H1 (cell line): ENCODE measurements at regions not wholly inside any gene's neighbourhood (a gene's known extent, or its start where the extent isn't known, plus 50 kb on each side); places are given as distances from the start of the nearest gene placed in this dataset.

ENCODE experiments used
- CTCF ChIA-PET: fragments of 300-600 bp; sonication (Branson Sonifier 250); formaldehyde crosslinking; loops from one replicate; lab custom pipeline; 2021; ENCODE audit not compliant: partially characterized antibody; lab: Charles Lee
- POLR2A ChIA-PET: fragments of 300-600 bp; sonication (Branson Sonifier 250); formaldehyde crosslinking; loops from one replicate; lab custom pipeline; 2021; ENCODE audit warnings: inconsistent platforms; ENCODE audit not compliant: partially characterized antibody; lab: Charles Lee
- DNase-seq, 2 experiments: peaks; one replicate each; pipeline versions ENCODE4 v3.0.0 to v3.0.0-alpha.2; 2010 to 2022; ENCODE audit warnings: low spot score in 2 of 2, low read depth in 1 of 2, mixed read lengths in 1 of 2
- FAIRE-seq: peaks from 2 replicates; lab custom pipeline; 2011; peaks lifted over from hg19 to GRCh38; lab: Jason Lieb, UNC
- H2AFZ ChIP-seq: 2 replicates; pipeline ENCODE4 v1.8.1; 2012; ENCODE audit warnings: low read length, inconsistent platforms
- H2AK5ac ChIP-seq: 2 replicates; pipeline ENCODE4 v1.6.1; 2013; ENCODE audit warnings: low read depth, low read length
- H2BK120ac ChIP-seq: replicated peaks from 2 replicates; pipeline ENCODE3; 2013; ENCODE audit warnings: low read depth, low read length, inconsistent platforms
- H2BK12ac ChIP-seq: 2 replicates; pipeline ENCODE4 v1.6.1; 2013; ENCODE audit warnings: low read depth, low read length
- H2BK15ac ChIP-seq: 2 replicates; pipeline ENCODE4 v1.6.1; 2013; ENCODE audit warnings: low read length
- H2BK20ac ChIP-seq: 2 replicates; pipeline ENCODE4 v1.6.1; 2013; ENCODE audit warnings: low read length
- H2BK5ac ChIP-seq: 2 replicates; pipeline ENCODE4 v1.6.1; 2013; ENCODE audit warnings: low read depth, low read length
- H3K14ac ChIP-seq: 2 replicates; pipeline ENCODE4 v1.6.1; 2013; ENCODE audit warnings: inconsistent platforms; ENCODE audit not compliant: insufficient read length
- H3K18ac ChIP-seq: 2 replicates; pipeline ENCODE4 v1.6.1; 2013; ENCODE audit warnings: low read length; ENCODE audit errors: extremely low read depth
- H3K23ac ChIP-seq: 2 replicates; pipeline ENCODE4 v1.6.1; 2013; ENCODE audit warnings: inconsistent platforms; ENCODE audit not compliant: insufficient read length
- H3K23me2 ChIP-seq: 2 replicates; pipeline ENCODE4 v1.6.1; 2013; ENCODE audit warnings: low read depth, low read length
- H3K27ac ChIP-seq: 2 replicates; pipeline ENCODE4 v1.6.1; 2011; ENCODE audit warnings: low read depth, low read length, inconsistent platforms
- H3K27me3 ChIP-seq, 4 experiments: replicated peaks in 1 of 4; 1 replicate in 1 of 4; 2 replicates in 3 of 4; pipeline versions ENCODE4 v1.6.1 to v1.8.1; 2011 to 2013; ENCODE audit warnings: low read length in 3 of 4, mild to moderate bottlenecking in 3 of 4, inconsistent platforms in 2 of 4, mixed read lengths in 2 of 4, moderate library complexity in 1 of 4; ENCODE audit not compliant: control insufficient read depth in 3 of 4, insufficient read depth in 3 of 4; ENCODE audit errors: extremely low read depth in 1 of 4
- H3K36me3 ChIP-seq, 4 experiments: 2 replicates each; pipeline versions ENCODE4 v1.6.1 to v1.8.1; 2011 to 2013; ENCODE audit warnings: mild to moderate bottlenecking in 4 of 4, low read length in 3 of 4, moderate library complexity in 2 of 4, control low read depth in 1 of 4, inconsistent platforms in 1 of 4; ENCODE audit not compliant: insufficient read depth in 4 of 4, control insufficient read depth in 2 of 4
- H3K4ac ChIP-seq: replicated peaks from 2 replicates; pipeline ENCODE3; 2013; ENCODE audit warnings: low read length, low read depth, mixed read lengths, inconsistent platforms; ENCODE audit not compliant: insufficient read length
- H3K4me1 ChIP-seq, 4 experiments: replicated peaks in 1 of 4; 1 replicate in 1 of 4; 2 replicates in 3 of 4; pipeline versions ENCODE4 v1.6.1 to v1.8.1; 2011 to 2013; ENCODE audit warnings: low read length in 3 of 4, inconsistent platforms in 2 of 4, mixed read lengths in 1 of 4; ENCODE audit not compliant: insufficient read depth in 4 of 4, control insufficient read depth in 3 of 4
- H3K4me2 ChIP-seq, 2 experiments: 2 replicates each; pipeline versions ENCODE4 v1.6.1 to v1.8.1; 2011 to 2013; ENCODE audit warnings: low read depth in 2 of 2, low read length in 2 of 2, control low read depth in 1 of 2, inconsistent platforms in 1 of 2, mild to moderate bottlenecking in 1 of 2; ENCODE audit not compliant: insufficient read depth in 1 of 2
- H3K4me3 ChIP-seq, 4 experiments: fragments of 200-600, 300-600 bp in 1 of 4; sonication (generic), shearing (Covaris generic), sonication (Bioruptor Twin) in 1 of 4; 2 replicates each; pipeline versions ENCODE4 v1.5.1 to v1.8.1; 2011 to 2016; ENCODE audit warnings: low read length in 4 of 4, low read depth in 3 of 4, control low read depth in 2 of 4, inconsistent platforms in 2 of 4, mild to moderate bottlenecking in 2 of 4, mixed read lengths in 1 of 4, moderate library complexity in 1 of 4; ENCODE audit not compliant: insufficient read depth in 2 of 4; ENCODE audit errors: extremely low read depth in 1 of 4
- H3K56ac ChIP-seq: replicated peaks from 2 replicates; pipeline ENCODE3; 2013; ENCODE audit warnings: low read depth, mild to moderate bottlenecking, mixed read lengths, low read length, inconsistent platforms; ENCODE audit not compliant: insufficient read length
- H3K79me1 ChIP-seq: 2 replicates; pipeline ENCODE4 v1.6.1; 2013; ENCODE audit warnings: low read depth, low read length, control low read depth
- H3K79me2 ChIP-seq, 2 experiments: 2 replicates each; pipeline versions ENCODE4 v1.6.1 to v1.8.1; 2012 to 2013; ENCODE audit warnings: low read length in 2 of 2, mild to moderate bottlenecking in 2 of 2, inconsistent platforms in 1 of 2; ENCODE audit not compliant: insufficient read depth in 2 of 2, control insufficient read depth in 1 of 2
- H3K9ac ChIP-seq, 4 experiments: replicated peaks in 1 of 4; 1 replicate in 1 of 4; 2 replicates in 3 of 4; pipeline versions ENCODE4 v1.6.1 to v1.8.1; 2011 to 2013; ENCODE audit warnings: low read depth in 3 of 4, low read length in 3 of 4, control low read depth in 2 of 4, mild to moderate bottlenecking in 2 of 4, moderate library complexity in 2 of 4, inconsistent platforms in 1 of 4; ENCODE audit errors: extremely low read depth in 1 of 4
- H3K9me3 ChIP-seq, 2 experiments: 2 replicates each; pipeline versions ENCODE4 v1.6.1 to v1.8.1; 2012 to 2013; ENCODE audit warnings: mild to moderate bottlenecking in 2 of 2, moderate library complexity in 2 of 2, control low read depth in 1 of 2, inconsistent platforms in 1 of 2, low read depth in 1 of 2, low read length in 1 of 2, mixed read lengths in 1 of 2; ENCODE audit not compliant: insufficient read depth in 2 of 2
- H4K20me1 ChIP-seq, 2 experiments: replicated peaks in 1 of 2; 2 replicates each; pipeline versions ENCODE3 to v1.8.1; 2011 to 2013; ENCODE audit warnings: inconsistent platforms in 2 of 2, low read length in 2 of 2, mild to moderate bottlenecking in 1 of 2; ENCODE audit not compliant: insufficient read depth in 2 of 2, control insufficient read depth in 1 of 2
- H4K5ac ChIP-seq: 2 replicates; pipeline ENCODE4 v1.6.1; 2013; ENCODE audit warnings: low read length, low read depth, mixed read lengths, inconsistent platforms; ENCODE audit not compliant: insufficient read length
- H4K8ac ChIP-seq: 2 replicates; pipeline ENCODE4 v1.8.0; 2013; ENCODE audit warnings: mild to moderate bottlenecking, moderate library complexity, low read length, inconsistent platforms; ENCODE audit not compliant: insufficient read depth; ENCODE audit errors: extremely low read depth
- H4K91ac ChIP-seq: replicated peaks from 2 replicates; pipeline ENCODE3; 2013; ENCODE audit warnings: low read length, mixed read lengths, inconsistent platforms; ENCODE audit not compliant: insufficient read length
- CEBPB ChIP-seq: IDR thresholded peaks from 2 replicates; pipeline ENCODE4 v1.6.1; 2012; ENCODE audit warnings: low read depth, low read length
- CTBP2 ChIP-seq: IDR thresholded peaks from 2 replicates; pipeline ENCODE4 v1.7.0; 2011; ENCODE audit warnings: borderline replicate concordance, mild to moderate bottlenecking, moderate library complexity, mixed read lengths, low read length; ENCODE audit not compliant: insufficient read depth, insufficient read length
- JUND ChIP-seq: IDR thresholded peaks from 2 replicates; pipeline ENCODE4 v1.6.1; 2011; ENCODE audit warnings: mild to moderate bottlenecking, improper control_type of control experiment, low read length
- NRF1 ChIP-seq: IDR thresholded peaks from 2 replicates; pipeline ENCODE4 v1.6.1; 2011; ENCODE audit warnings: mild to moderate bottlenecking, low read depth, low read length, improper control_type of control experiment
- POLR2A ChIP-seq, 2 experiments: IDR thresholded peaks; 1 replicate in 1 of 2; 2 replicates in 1 of 2; pipeline ENCODE4 v1.6.1; 2011; ENCODE audit warnings: low read depth in 2 of 2, low read length in 2 of 2, mild to moderate bottlenecking in 2 of 2; ENCODE audit errors: control extremely low read depth in 1 of 2
- RXRA ChIP-seq: IDR thresholded peaks from 2 replicates; pipeline ENCODE4 v1.6.1; 2011; ENCODE audit warnings: low read depth, mild to moderate bottlenecking, low read length, moderate library complexity; ENCODE audit not compliant: insufficient read depth
- SP1 ChIP-seq: IDR thresholded peaks from 2 replicates; pipeline ENCODE4 v1.6.1; 2011; ENCODE audit warnings: low read depth, low read length
- SRF ChIP-seq: IDR thresholded peaks from 2 replicates; pipeline ENCODE4 v1.6.1; 2011; ENCODE audit warnings: mild to moderate bottlenecking, low read depth, low read length, moderate library complexity
- WGBS, 2 experiments: shearing (Covaris generic) in 1 of 2; methylation state at CpG; one replicate each; pipeline versions ENCODE4 v1.1.6 to v1.1.7; 2013 to 2015; ENCODE audit warnings: low lambda C conversion rate in 2 of 2, mixed read lengths in 2 of 2, inconsistent platforms in 1 of 2, low coverage in 1 of 2, missing lambda C conversion rate in 1 of 2; ENCODE audit not compliant: insufficient replicate concordance in 2 of 2, insufficient coverage in 1 of 2, insufficient read length in 1 of 2; ENCODE audit errors: extremely low coverage in 1 of 2, missing lambda C conversion rate in 1 of 2; 5-methylcytosine and 5-hydroxymethylcytosine counted together
- TF ChIP-seq, protein P1 (sequence below): IDR thresholded peaks from 2 replicates; pipeline ENCODE4 v1.6.1; 2011; ENCODE audit warnings: low read depth, mild to moderate bottlenecking, low read length; ENCODE audit not compliant: insufficient read depth

DNA sequence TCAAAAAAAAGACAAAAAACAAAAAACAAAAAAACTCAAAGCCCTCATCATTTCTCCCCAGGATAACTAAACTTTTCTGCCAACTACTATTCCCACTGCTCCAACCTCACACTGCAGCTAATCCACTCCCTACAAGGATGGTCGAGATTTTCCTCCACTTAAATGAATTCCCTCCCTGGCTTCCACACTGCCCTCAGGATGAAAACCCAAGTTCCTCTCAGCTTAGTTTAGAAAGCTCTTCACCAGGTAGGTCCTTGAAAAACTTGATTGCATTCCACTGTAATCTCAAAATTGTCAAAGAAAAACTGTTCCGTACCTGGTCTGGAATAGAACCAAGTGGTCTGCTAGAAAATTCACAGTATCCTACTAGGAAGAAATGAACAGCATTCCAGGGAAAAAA is 294.3 kb upstream of the KLF14 start:
- Histone ChIP-seq H3K9me3 (no peaks in the 10 kb centered on the region), H2BK12ac (no peak overlapping the region), H4K20me1 (peaks cover 0 to 2% of the 10 kb centered on the region in 2 experiments), H3K27ac (no peak overlapping the region), H3K27me3 (no peaks in the 10 kb centered on the region), H2BK20ac (no peak overlapping the region), H4K8ac (no peak overlapping the region; the same call in 1 of the 2 replicates), H3K4me1 (no peaks in the 10 kb centered on the region), H2BK120ac (no peak overlapping the region), H3K79me2 (peaks cover 0 to 2% of the 10 kb centered on the region in 2 experiments; a peak in 1 of 4 replicates), H3K14ac (no peak overlapping the region), H3K18ac (no peak overlapping the region), H3K4me3 (no peak overlapping the region), H2BK5ac (no peak overlapping the region), H3K4me2 (no peak overlapping the region), H3K79me1 (no peaks in the 10 kb centered on the region; the same call in 1 of the 2 replicates), H3K4ac (no peak overlapping the region), H3K23me2 (no peaks in the 10 kb centered on the region), H3K36me3 (no peaks in the 10 kb centered on the region), H4K91ac (no peak overlapping the region), H2AK5ac (no peak overlapping the region), H3K23ac (no peak overlapping the region), H2BK15ac (no peak overlapping the region), H2AFZ (no peak overlapping the region), H3K9ac (no peak overlapping the region), H3K56ac (no peak overlapping the region), H4K5ac (no peak overlapping the region)
- FAIRE-seq = no peak
- ChIA-PET CTCF (interaction anchor here (0.6 to 2.2 kb wide), 6 partner anchors 10 to 1135 kb away, joined by 3 to 7 read pairs (median 4); no protein-coding TSS in a partner anchor), POLR2A (no interaction called here)
- WGBS, 2 experiments = 93% methylated on average over 2 of the region's 2 CpGs; no CpG with 5 or more reads in 1 of the 2 experiments
- no peak for DNase-seq
- TF ChIP-seq CEBPB (no peak), JUND (no peak), POLR2A (IDR thresholded peaks at IDR 0.05; ENCODE audit: control extremely low read depth in 1 of 2, low read depth in 2 of 2, low read length in 2 of 2) (no peak), SP1 (no peak), SRF (no peak), CTBP2 (no peak), NRF1 (no peak), RXRA (no peak)
- TF ChIP-seq, protein P1, sequence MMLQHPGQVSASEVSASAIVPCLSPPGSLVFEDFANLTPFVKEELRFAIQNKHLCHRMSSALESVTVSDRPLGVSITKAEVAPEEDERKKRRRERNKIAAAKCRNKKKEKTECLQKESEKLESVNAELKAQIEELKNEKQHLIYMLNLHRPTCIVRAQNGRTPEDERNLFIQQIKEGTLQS = no peak
